ENCODE measurements at regions not wholly inside any gene's neighbourhood (a gene's known extent, or its start where the extent isn't known, plus 50 kb on each side); places are given as distances from the start of the nearest gene placed in this dataset.

GRCh38 chr3:127037418-127037841 lies 54.5 kb downstream of the PLXNA1 start:
- no peak for TF ChIP-seq CTCF (conservative IDR thresholded peaks at IDR 0.05)
- no peak overlapping the region for H3K27ac ChIP-seq

- H3K27ac ChIP-seq: no peak overlapping the region
- TF ChIP-seq CTCF (conservative IDR thresholded peaks at IDR 0.05): no peak
Measured at GRCh38 chr3:127037971-127038446, 55.1 kb downstream of the PLXNA1 start.

- TF ChIP-seq CTCF (conservative IDR thresholded peaks at IDR 0.05): no peak
- H3K27ac ChIP-seq: no peak overlapping the region
Measured at GRCh38 chr3:127038466-127038865, 55.6 kb downstream of the PLXNA1 start.

- H3K27ac ChIP-seq: no peak overlapping the region
- TF ChIP-seq CTCF (conservative IDR thresholded peaks at IDR 0.05): no peak
Measured at GRCh38 chr3:127038923-127039581, 56.1 kb downstream of the PLXNA1 start.

GRCh38 chr3:127039719-127040118 lies 56.8 kb downstream of the PLXNA1 start:
- H3K27ac ChIP-seq: no peak overlapping the region
- no peak for TF ChIP-seq CTCF (conservative IDR thresholded peaks at IDR 0.05)

- TF ChIP-seq CTCF (conservative IDR thresholded peaks at IDR 0.05): no peak
- no peak overlapping the region for H3K27ac ChIP-seq
Measured at GRCh38 chr3:127040216-127040615, 57.3 kb downstream of the PLXNA1 start.

GRCh38 chr3:127041264-127041820 lies 58.4 kb downstream of the PLXNA1 start:
- no peak overlapping the region for H3K27ac ChIP-seq
- no peak for TF ChIP-seq CTCF (conservative IDR thresholded peaks at IDR 0.05)
